GM21381 (cell line): ENCODE measurements at regions not wholly inside any gene's neighbourhood (a gene's known extent, or its start where the extent isn't known, plus 50 kb on each side); places are given as distances from the start of the nearest gene placed in this dataset.
"Not testable (repeated sequence)": the region's sequence is repeated elsewhere in the genome, so short reads cannot be mapped to it uniquely, and the experiment has no call there.

Experiments
- ATAC-seq: cut with Tn5 transposase; IDR thresholded peaks from one replicate; pipeline ENCODE4 v1.9.1; 2021; ENCODE audit warnings: mild to moderate bottlenecking, moderate library complexity; ENCODE audit not compliant: unreplicated experiment

DNA sequence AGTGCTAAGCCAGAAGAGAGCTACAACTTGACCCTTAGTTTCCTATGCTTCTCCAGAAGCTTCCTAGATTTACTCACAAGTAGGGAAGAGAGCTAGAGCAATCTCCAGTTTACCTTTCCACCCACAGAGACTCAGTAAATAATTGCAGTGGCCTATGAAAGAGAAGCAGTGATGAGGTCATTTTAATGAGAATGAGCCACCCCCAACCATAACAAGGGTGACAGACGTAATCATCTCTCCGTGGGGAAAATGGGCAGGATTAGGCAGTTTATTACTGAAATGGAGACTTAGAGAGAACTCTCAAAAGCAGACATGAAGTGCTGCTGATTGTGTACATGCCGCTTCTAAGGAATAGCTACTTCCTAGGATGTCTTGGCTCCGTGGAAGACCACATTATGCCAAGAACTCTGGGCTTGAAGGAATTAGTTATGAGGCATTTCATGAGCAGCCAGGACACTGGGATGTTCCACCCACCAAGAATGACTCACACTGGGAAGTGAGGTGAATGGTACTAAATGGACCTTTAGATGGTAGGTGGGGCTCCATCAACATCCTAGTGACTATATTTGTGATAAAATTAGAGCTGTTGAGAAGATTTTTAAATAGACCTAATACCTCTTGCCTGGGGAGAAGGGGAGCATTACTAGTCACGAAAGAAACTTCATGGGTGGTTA, 160.9 kb downstream of the EDEM1 start:
- no peak for ATAC-seq

DNA sequence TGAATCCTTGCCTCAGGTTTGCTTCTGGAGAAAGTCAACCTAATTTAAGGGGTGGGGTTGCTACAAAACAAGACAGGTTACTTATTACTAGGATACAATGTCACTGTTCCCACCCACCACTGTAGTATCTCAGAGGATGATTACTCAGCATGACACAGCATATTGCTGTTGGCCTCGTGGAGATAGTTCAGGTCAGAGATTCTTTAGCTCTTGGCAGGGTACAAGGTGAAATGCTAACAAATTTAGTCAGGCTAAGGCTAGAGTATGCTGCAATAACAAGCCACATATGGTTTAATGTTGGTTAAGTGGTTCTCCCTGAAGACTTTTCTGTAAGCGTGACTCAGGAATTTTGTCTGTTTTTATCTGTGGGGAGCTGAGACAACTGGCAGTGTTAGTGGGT, 161.8 kb downstream of the EDEM1 start:
- ATAC-seq = no peak

GRCh38 chr3:5357089-5357488, 169.6 kb downstream of the EDEM1 start:
- no peak for ATAC-seq

- no peak for ATAC-seq
Observed at GRCh38 chr3:5358911-5359310, 171.4 kb downstream of the EDEM1 start.

DNA sequence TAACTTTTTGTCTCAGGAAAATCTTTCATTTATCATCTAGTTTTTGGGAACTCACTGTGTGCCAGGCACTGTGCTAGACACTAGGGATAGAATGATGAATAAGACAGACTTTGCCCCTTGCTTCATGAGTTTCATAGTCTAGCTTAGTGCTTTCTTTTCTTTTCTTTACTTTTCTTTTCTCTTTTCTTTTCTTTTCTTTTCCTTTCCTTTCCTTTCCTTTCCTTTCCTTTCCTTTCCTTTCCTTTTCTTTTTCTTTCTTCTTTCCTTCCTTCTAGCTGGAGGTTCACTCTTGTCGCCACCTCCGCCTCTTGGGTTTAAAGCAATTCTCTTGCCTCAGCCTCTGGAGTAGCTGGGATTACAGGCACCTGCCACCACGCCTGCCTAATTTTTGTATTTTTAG, 172.9 kb downstream of the EDEM1 start:
- ATAC-seq = no peak

DNA sequence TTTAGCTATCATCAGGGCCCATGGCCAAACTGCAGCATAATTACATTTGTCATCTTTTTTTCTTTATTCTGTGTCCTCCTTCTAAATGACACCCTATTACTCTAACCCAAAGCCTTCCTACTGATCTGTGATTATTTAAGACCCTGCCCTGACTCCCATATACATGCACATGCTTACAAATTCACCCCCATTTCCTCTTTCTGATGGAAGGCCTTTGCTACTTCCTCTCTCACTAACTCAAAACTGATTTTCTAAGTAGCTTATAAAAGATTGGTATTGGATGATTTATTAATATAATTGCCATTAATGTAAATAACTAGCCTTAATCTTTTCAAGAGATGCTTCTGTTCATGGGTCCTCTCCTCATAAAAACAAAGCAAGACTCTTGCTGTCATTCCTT, 179.2 kb downstream of the EDEM1 start:
- no peak for ATAC-seq

GRCh38 chr3:5371555-5371954, 184.0 kb downstream of the EDEM1 start:
- not testable (repeated sequence) for ATAC-seq

DNA sequence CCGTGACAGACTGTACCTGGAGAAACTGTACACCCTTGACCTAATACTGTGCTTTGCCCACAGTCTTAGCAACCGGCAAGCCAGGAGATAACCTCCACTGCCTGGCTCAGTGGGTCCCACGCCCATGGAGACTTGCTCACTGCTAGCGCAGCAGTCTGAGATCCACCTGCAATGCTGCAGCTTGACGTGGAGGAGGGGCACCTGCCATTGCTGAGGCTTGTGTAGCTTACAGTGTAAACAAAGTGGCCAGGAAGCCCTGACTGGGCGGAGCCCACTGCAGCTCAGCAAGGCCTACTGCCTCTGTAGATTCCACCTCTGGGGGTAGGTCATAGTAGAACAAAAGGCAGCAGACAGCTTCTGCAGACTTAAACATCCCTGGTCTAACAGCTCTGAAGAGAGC, 189.3 kb downstream of the EDEM1 start:
- ATAC-seq = no peak

- ATAC-seq = not testable (repeated sequence)
Observed at GRCh38 chr3:5379266-5379665, 191.8 kb downstream of the EDEM1 start.

DNA sequence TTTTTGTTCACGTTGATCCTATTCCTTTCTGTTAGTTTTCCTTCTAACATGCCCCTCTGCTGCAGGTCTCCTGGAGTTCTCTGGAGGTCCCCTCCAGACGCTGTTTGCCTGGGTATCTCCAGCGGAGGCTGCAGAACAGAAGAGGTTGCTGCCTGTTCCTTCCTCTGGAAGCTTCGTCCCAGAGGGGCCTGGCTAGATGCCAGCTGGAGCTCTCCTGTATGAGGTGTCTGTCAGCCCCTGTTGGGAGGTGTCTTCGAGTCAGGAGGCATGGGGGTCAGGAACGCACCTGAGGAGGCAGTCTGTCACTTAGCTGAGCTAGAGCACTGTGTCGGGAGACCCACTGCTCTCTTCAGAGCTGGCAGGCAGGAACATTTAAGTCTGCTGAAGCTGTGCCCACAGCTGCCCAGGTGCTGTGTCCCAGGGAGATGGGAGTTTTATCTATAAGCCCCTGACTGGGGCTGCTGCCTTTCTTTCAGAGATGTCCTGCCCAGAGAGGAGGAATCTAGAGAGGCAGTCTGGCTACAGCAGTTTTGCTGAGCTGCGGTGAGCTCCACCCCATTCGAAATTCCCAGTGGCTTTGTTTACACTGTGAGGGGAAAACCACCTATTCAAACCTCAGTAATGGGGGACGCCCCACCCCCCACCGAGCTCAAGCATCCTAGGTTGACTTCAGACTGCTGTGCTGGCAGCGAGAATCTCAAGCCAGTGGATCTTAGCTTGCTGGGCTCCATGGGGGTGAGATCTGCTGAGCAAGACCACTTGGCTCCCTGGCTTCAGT, 196.2 kb downstream of the EDEM1 start:
- not testable (repeated sequence) for ATAC-seq

- no peak for ATAC-seq
Observed at GRCh38 chr3:5384557-5385236, 197.2 kb downstream of the EDEM1 start.

- no peak for ATAC-seq
Observed at GRCh38 chr3:5388091-5388490, 200.6 kb downstream of the EDEM1 start.

- no peak for ATAC-seq
Observed at GRCh38 chr3:5389057-5389456, 201.6 kb downstream of the EDEM1 start.

- ATAC-seq = peak; percentile 74
Observed at GRCh38 chr3:5390221-5390620, 202.7 kb downstream of the EDEM1 start.

- ATAC-seq = no peak
Observed at GRCh38 chr3:5390936-5391625, 203.6 kb downstream of the EDEM1 start.

GRCh38 chr3:5401002-5401401, 213.5 kb downstream of the EDEM1 start:
- ATAC-seq = no peak

DNA sequence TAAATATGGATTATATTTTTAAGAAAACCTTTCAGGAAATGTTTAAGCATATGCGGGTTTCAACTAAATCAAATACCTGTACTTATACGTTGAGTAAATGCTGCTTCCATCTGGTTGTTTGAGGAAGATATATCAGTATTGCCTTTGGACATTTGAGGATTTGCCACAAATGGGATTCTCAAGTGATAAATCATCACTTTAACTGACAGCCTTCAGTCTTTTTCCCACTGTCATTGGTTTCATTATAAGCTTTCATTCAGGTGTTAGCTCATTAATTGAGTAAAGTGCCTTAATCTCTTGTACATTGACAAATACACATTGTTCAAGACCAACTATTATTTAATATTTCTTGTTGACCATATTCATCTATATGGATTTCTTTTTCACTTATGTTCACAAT, 217.2 kb downstream of the EDEM1 start:
- ATAC-seq = no peak

DNA sequence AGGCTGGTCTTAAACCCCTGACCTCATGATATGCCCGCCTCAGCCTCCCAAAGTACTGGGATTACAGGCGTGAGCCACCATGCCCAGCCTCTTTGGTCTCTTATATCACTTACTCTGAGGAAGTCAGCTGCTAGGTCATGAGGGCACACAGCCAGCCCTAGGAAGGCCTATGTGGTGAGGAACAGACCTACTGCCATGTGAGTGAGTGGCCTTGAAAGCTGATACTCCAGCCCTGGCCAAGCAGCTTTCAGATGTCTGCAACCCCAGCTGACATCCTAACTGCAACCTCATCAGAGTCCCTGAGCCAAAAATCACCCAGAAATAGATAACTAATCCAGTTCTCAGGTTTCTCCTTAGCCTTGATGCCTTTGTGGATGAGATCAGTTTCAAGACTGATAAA, 224.3 kb downstream of the EDEM1 start:
- ATAC-seq = no peak

GRCh38 chr3:5423076-5423475, 235.6 kb downstream of the EDEM1 start:
- no peak for ATAC-seq

DNA sequence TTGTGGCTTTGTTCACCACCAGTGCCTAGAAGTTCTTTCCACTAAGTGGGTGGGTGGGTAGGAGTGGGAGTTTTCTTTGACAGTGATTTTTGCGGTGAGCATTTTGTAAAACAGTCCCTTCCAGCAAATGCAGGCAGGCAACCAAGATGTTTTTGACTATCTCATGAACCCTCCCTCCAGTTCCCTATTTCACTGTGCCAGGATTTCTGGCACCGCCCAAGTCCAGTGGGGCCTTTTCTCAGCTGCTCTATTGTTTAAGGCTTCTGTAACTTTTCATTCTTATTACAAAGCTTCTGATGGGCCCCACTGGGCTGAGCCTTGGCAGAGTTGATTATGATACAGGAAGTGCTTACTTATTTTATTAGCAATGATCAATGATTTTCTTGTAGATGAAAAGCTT, 236.0 kb downstream of the EDEM1 start:
- no peak for ATAC-seq

DNA sequence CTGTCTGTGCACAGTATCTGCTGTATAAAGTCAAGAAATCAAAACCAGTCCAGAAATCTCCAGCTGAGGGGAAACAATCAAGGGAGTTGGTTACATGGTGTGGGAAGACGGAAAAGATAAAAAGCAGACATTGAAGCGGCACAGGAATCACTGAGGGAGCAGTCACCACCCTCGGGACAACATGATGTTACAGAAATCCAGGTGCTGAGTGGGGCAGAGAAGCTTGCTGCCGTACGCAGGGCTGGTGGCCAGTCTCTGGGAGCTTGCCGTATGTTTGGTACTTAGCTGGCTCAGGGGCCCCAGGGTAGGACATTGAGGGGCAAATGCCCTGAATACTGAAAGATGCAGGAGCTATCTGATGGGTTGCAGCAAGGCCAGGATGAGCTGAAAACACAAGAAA, 237.9 kb downstream of the EDEM1 start:
- ATAC-seq = no peak
